Esophagus squamous epithelium (tissue), 4 donors: ENCODE measurements at regions not wholly inside any gene's neighbourhood (a gene's known extent, or its start where the extent isn't known, plus 50 kb on each side); places are given as distances from the start of the nearest gene placed in this dataset.

ENCODE experiments used
- CTCF ChIP-seq, 6 experiments: fragments of 450-650 bp in 4 of 6; fragments of 200-600 bp in 2 of 6; sonication (generic) in 2 of 6; IDR thresholded peaks; one replicate each; pipeline ENCODE4 v1.5.1; 2016 to 2019; ENCODE audit warnings: antibody characterized with exemption in 6 of 6, mild to moderate bottlenecking in 4 of 6, moderate library complexity in 4 of 6
- POLR2A ChIP-seq, 4 donors: fragments of 450-650 bp; IDR thresholded peaks; one replicate each; pipeline ENCODE4 v1.6.1; 2017; ENCODE audit warnings: antibody characterized with exemption in 4 of 4, mild to moderate bottlenecking in 4 of 4, moderate library complexity in 3 of 4

- TF ChIP-seq CTCF (IDR thresholded peaks at IDR 0.05) (no peak), POLR2A (IDR thresholded peaks at IDR 0.05) (no peak)
Observed at GRCh38 chr2:193894081-193894480, 1699.3 kb upstream of the TMEFF2 start.
